Endodermal cell (in vitro differentiated cells): ENCODE measurements at regions not wholly inside any gene's neighbourhood (a gene's known extent, or its start where the extent isn't known, plus 50 kb on each side); places are given as distances from the start of the nearest gene placed in this dataset.

Experiments
- DNase-seq: peaks from one replicate; pipeline ENCODE4 v3.0.0-alpha.2; 2017
- H3K27ac ChIP-seq: 2 replicates; pipeline ENCODE4 v1.5.1; 2013; ENCODE audit warnings: mild to moderate bottlenecking, low read depth, low read length, moderate library complexity
- H3K27me3 ChIP-seq: 2 replicates; pipeline ENCODE4 v1.6.1; 2013; ENCODE audit warnings: mild to moderate bottlenecking, low read length, moderate library complexity; ENCODE audit not compliant: insufficient read depth, control insufficient read depth, poor library complexity, severe bottlenecking
- H3K36me3 ChIP-seq: 2 replicates; pipeline ENCODE4 v1.7.0; 2013; ENCODE audit warnings: mild to moderate bottlenecking, low read length, moderate library complexity; ENCODE audit not compliant: control insufficient read depth, insufficient read depth
- H3K4me1 ChIP-seq: one replicate; pipeline ENCODE4 v1.7.0; 2013; ENCODE audit warnings: low read length; ENCODE audit not compliant: control insufficient read depth, insufficient read depth
- H3K4me3 ChIP-seq: 2 replicates; pipeline ENCODE4 v1.5.1; 2013; ENCODE audit warnings: mild to moderate bottlenecking, low read length, moderate library complexity
- H3K9ac ChIP-seq: 2 replicates; pipeline ENCODE4 v1.6.1; 2013; ENCODE audit warnings: mild to moderate bottlenecking, low read length, moderate library complexity; ENCODE audit not compliant: poor library complexity, severe bottlenecking; ENCODE audit errors: extremely low read depth
- H3K9me3 ChIP-seq: 2 replicates; pipeline ENCODE4 v1.6.1; 2013; ENCODE audit warnings: mild to moderate bottlenecking, low read length, moderate library complexity; ENCODE audit not compliant: control insufficient read depth
- H3K27ac Mint-ChIP-seq: 2 replicates; pipeline ENCODE4 v1.8.0; 2020; ENCODE audit warnings: mixed read lengths
- H3K27me3 Mint-ChIP-seq: 2 replicates; pipeline ENCODE4 v1.8.0; 2021; ENCODE audit warnings: mild to moderate bottlenecking, mixed read lengths; ENCODE audit not compliant: insufficient read depth
- H3K36me3 Mint-ChIP-seq: 2 replicates; pipeline ENCODE4 v1.8.0; 2020; ENCODE audit warnings: low read depth, mixed read lengths
- H3K4me1 Mint-ChIP-seq: 2 replicates; pipeline ENCODE4 v1.8.0; 2020; ENCODE audit warnings: mixed read lengths
- H3K4me3 Mint-ChIP-seq: 2 replicates; pipeline ENCODE4 v1.8.0; 2020; ENCODE audit warnings: mild to moderate bottlenecking, moderate library complexity, mixed read lengths
- H3K9me3 Mint-ChIP-seq: 2 replicates; pipeline ENCODE4 v1.8.0; 2020; ENCODE audit warnings: mild to moderate bottlenecking, mixed read lengths
- WGBS, 2 experiments: methylation state at CpG; one replicate each; pipeline versions ENCODE4 v1.1.5 to v1.1.7; 2013; ENCODE audit warnings: missing lambda C conversion rate in 2 of 2, mixed read lengths in 1 of 2; ENCODE audit not compliant: insufficient coverage in 1 of 2, insufficient read length in 1 of 2; 5-methylcytosine and 5-hydroxymethylcytosine counted together
- TF ChIP-seq, protein P1 (sequence below): fragments of 200-600 bp; sonication (generic); conservative IDR thresholded peaks from 2 replicates; pipeline ENCODE4 v1.5.0; 2021; ENCODE audit warnings: antibody characterized with exemption, mild to moderate bottlenecking

- Histone ChIP-seq H3K4me3 (no peak overlapping the region), H3K27me3 (no peaks in the 10 kb centered on the region), H3K4me1 (no peaks in the 10 kb centered on the region), H3K27ac (no peak overlapping the region), H3K9ac (no peak overlapping the region), H3K9me3 (no peaks in the 10 kb centered on the region), H3K36me3 (no peaks in the 10 kb centered on the region)
- whole genome bisulfite sequencing, 2 experiments: 80 to 84% methylated on average over 3 to 4 of the region's 4 CpGs
- no peaks in the 10 kb centered on the region for H3K9me3 Mint-ChIP-seq
- no peak overlapping the region for H3K27ac Mint-ChIP-seq
- H3K4me1 Mint-ChIP-seq: no peaks in the 10 kb centered on the region
- no peaks in the 10 kb centered on the region for H3K27me3 Mint-ChIP-seq
- TF ChIP-seq, protein P1, sequence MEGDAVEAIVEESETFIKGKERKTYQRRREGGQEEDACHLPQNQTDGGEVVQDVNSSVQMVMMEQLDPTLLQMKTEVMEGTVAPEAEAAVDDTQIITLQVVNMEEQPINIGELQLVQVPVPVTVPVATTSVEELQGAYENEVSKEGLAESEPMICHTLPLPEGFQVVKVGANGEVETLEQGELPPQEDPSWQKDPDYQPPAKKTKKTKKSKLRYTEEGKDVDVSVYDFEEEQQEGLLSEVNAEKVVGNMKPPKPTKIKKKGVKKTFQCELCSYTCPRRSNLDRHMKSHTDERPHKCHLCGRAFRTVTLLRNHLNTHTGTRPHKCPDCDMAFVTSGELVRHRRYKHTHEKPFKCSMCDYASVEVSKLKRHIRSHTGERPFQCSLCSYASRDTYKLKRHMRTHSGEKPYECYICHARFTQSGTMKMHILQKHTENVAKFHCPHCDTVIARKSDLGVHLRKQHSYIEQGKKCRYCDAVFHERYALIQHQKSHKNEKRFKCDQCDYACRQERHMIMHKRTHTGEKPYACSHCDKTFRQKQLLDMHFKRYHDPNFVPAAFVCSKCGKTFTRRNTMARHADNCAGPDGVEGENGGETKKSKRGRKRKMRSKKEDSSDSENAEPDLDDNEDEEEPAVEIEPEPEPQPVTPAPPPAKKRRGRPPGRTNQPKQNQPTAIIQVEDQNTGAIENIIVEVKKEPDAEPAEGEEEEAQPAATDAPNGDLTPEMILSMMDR: no peak
- DNase-seq: no peak
- H3K4me3 Mint-ChIP-seq: no peak overlapping the region
- H3K36me3 Mint-ChIP-seq: no peaks in the 10 kb centered on the region
These were observed 304.6 kb upstream of the TENM3 start for GRCh38 chr4:181938631-181939030.

GRCh38 chr4:181939199-181939945, 303.8 kb upstream of the TENM3 start:
- Mint-ChIP-seq H3K27ac (no peak overlapping the region), H3K9me3 (no peaks in the 10 kb centered on the region), H3K4me3 (no peak overlapping the region), H3K36me3 (no peaks in the 10 kb centered on the region), H3K4me1 (no peaks in the 10 kb centered on the region), H3K27me3 (no peaks in the 10 kb centered on the region)
- H3K27me3 ChIP-seq: no peaks in the 10 kb centered on the region
- WGBS, 2 experiments: 83 to 86% methylated on average over 9 to 15 of the region's 15 CpGs
- TF ChIP-seq, protein P1: peak; percentile 27
- H3K9ac ChIP-seq: no peak overlapping the region
- no peak overlapping the region for H3K4me3 ChIP-seq
- H3K4me1 ChIP-seq: no peaks in the 10 kb centered on the region
- peak; percentile 54 for DNase-seq
- H3K27ac ChIP-seq: no peak overlapping the region
- no peaks in the 10 kb centered on the region for H3K9me3 ChIP-seq
- no peaks in the 10 kb centered on the region for H3K36me3 ChIP-seq

DNA sequence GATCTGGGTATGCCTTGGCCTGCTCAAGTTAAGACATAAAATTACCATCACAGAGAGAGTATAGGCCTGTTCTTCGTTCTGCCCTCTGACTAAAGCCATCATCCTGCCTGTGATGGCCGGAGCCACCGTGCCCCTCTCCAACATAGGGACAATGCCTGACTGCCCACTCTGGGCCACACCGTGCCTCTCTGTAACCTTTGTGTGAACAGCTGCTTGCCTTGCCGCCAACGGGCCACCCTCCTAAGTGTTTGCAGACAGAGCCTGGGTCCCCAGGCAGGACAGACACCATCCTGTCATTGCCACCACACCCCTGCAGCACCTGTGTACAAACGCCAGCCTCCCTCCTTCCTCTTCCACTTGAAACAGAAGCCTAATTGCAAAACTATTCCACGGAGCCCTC, 298.7 kb upstream of the TENM3 start:
- TF ChIP-seq, protein P1: no peak
- no peaks in the 10 kb centered on the region for H3K36me3 ChIP-seq

More for the DNA sequence above, 298.7 kb upstream of the TENM3 start:
- no peaks in the 10 kb centered on the region for H3K9me3 ChIP-seq
- Mint-ChIP-seq H3K4me3 (no peak overlapping the region), H3K9me3 (no peaks in the 10 kb centered on the region), H3K36me3 (no peaks in the 10 kb centered on the region), H3K27me3 (no peaks in the 10 kb centered on the region), H3K27ac (no peak overlapping the region), H3K4me1 (no peaks in the 10 kb centered on the region)
- 94 to 100% methylated on average over 7 to 8 of the region's 8 CpGs for WGBS, 2 experiments
- H3K27me3 ChIP-seq: no peaks in the 10 kb centered on the region
- DNase-seq: no peak
- H3K27ac ChIP-seq: no peak overlapping the region
- H3K4me1 ChIP-seq: no peaks in the 10 kb centered on the region
- no peak overlapping the region for H3K4me3 ChIP-seq
- H3K9ac ChIP-seq: no peak overlapping the region
